ENCODE measurements at regions not wholly inside any gene's neighbourhood (a gene's known extent, or its start where the extent isn't known, plus 50 kb on each side); places are given as distances from the start of the nearest gene placed in this dataset.
A peak's percentile ranks its signal among the peaks of the same experiment; 100 is the strongest.

GRCh38 chr9:135255841-135256580 is 168.5 kb downstream of the OLFM1 start:
- no peak overlapping the region for H3K27ac ChIP-seq (ENCODE audit: insufficient read depth, low read length, poor library complexity, severe bottlenecking)
- Mint-ChIP-seq H3K27me3 (no peaks in the 10 kb centered on the region), H3K36me3 (no peaks in the 10 kb centered on the region), H3K4me3 (no peak overlapping the region), H3K9me3 (no peaks in the 10 kb centered on the region), H3K27ac (no peak overlapping the region), H3K4me1 (no peaks in the 10 kb centered on the region)
- H3K27me3 ChIP-seq (ENCODE audit: control insufficient read depth, insufficient read depth, low read length), result no peaks in the 10 kb centered on the region
- ATAC-seq (ENCODE audit: low read depth in 2 of 2) (no peak), DNase-seq (no peak)
- H3K36me3 ChIP-seq (ENCODE audit: control insufficient read depth, insufficient read depth, low read length), result no peaks in the 10 kb centered on the region
- no peak overlapping the region for H3K4me3 ChIP-seq (ENCODE audit: low read depth, low read length)
- no peaks in the 10 kb centered on the region for H3K4me1 ChIP-seq (ENCODE audit: control insufficient read depth, insufficient read depth, low read length, poor library complexity, severe bottlenecking)
- no peaks in the 10 kb centered on the region for H3K9me3 ChIP-seq (ENCODE audit: control insufficient read depth in 2 of 2, low read length in 2 of 2)

- H3K4me3 ChIP-seq (ENCODE audit: low read depth, low read length), result no peak overlapping the region
- H3K9me3 Mint-ChIP-seq, result no peaks in the 10 kb centered on the region
- H3K27me3 Mint-ChIP-seq, result no peaks in the 10 kb centered on the region
- H3K9me3 ChIP-seq (ENCODE audit: control insufficient read depth in 2 of 2, low read length in 2 of 2), result no peaks in the 10 kb centered on the region
- no peak overlapping the region for H3K27ac ChIP-seq (ENCODE audit: insufficient read depth, low read length, poor library complexity, severe bottlenecking)
- H3K27ac Mint-ChIP-seq, result no peak overlapping the region
- ATAC-seq (ENCODE audit: low read depth in 2 of 2) (no peak), DNase-seq (no peak)
- no peaks in the 10 kb centered on the region for H3K4me1 Mint-ChIP-seq
- H3K36me3 ChIP-seq (ENCODE audit: control insufficient read depth, insufficient read depth, low read length), result no peaks in the 10 kb centered on the region
- H3K27me3 ChIP-seq (ENCODE audit: control insufficient read depth, insufficient read depth, low read length), result no peaks in the 10 kb centered on the region
- H3K4me3 Mint-ChIP-seq, result no peak overlapping the region
- H3K4me1 ChIP-seq (ENCODE audit: control insufficient read depth, insufficient read depth, low read length, poor library complexity, severe bottlenecking), result no peaks in the 10 kb centered on the region
- no peaks in the 10 kb centered on the region for H3K36me3 Mint-ChIP-seq
Observed at GRCh38 chr9:135256581-135257354, 169.3 kb downstream of the OLFM1 start.

- H3K9me3 Mint-ChIP-seq, result no peaks in the 10 kb centered on the region
- no peak overlapping the region for H3K4me3 Mint-ChIP-seq
Observed at GRCh38 chr9:135258461-135258860, 171.0 kb downstream of the OLFM1 start.

GRCh38 chr9:135259273-135259672 is 171.8 kb downstream of the OLFM1 start:
- Mint-ChIP-seq H3K4me3 (no peak overlapping the region), H3K9me3 (no peaks in the 10 kb centered on the region), H3K27me3 (no peaks in the 10 kb centered on the region), H3K4me1 (no peaks in the 10 kb centered on the region), H3K27ac (no peak overlapping the region), H3K36me3 (no peaks in the 10 kb centered on the region)
- Histone ChIP-seq H3K27ac (ENCODE audit: insufficient read depth, low read length, poor library complexity, severe bottlenecking) (no peak overlapping the region), H3K4me3 (ENCODE audit: low read depth, low read length) (no peak overlapping the region), H3K27me3 (ENCODE audit: control insufficient read depth, insufficient read depth, low read length) (no peaks in the 10 kb centered on the region), H3K36me3 (ENCODE audit: control insufficient read depth, insufficient read depth, low read length) (no peaks in the 10 kb centered on the region), H3K9me3 (ENCODE audit: control insufficient read depth in 2 of 2, low read length in 2 of 2) (no peaks in the 10 kb centered on the region), H3K4me1 (ENCODE audit: control insufficient read depth, insufficient read depth, low read length, poor library complexity, severe bottlenecking) (no peaks in the 10 kb centered on the region)
- DNase-seq (no peak), ATAC-seq (ENCODE audit: low read depth in 2 of 2) (no peak)

More at GRCh38 chr9:135258461-135258860, 171.0 kb downstream of the OLFM1 start:
- Mint-ChIP-seq H3K27ac (no peak overlapping the region), H3K27me3 (no peaks in the 10 kb centered on the region), H3K4me1 (no peaks in the 10 kb centered on the region), H3K36me3 (no peaks in the 10 kb centered on the region)
- Histone ChIP-seq H3K9me3 (ENCODE audit: control insufficient read depth in 2 of 2, low read length in 2 of 2) (no peaks in the 10 kb centered on the region), H3K4me1 (ENCODE audit: control insufficient read depth, insufficient read depth, low read length, poor library complexity, severe bottlenecking) (no peaks in the 10 kb centered on the region), H3K27me3 (ENCODE audit: control insufficient read depth, insufficient read depth, low read length) (no peaks in the 10 kb centered on the region), H3K36me3 (ENCODE audit: control insufficient read depth, insufficient read depth, low read length) (no peaks in the 10 kb centered on the region), H3K4me3 (ENCODE audit: low read depth, low read length) (no peak overlapping the region), H3K27ac (ENCODE audit: insufficient read depth, low read length, poor library complexity, severe bottlenecking) (no peak overlapping the region)
- ATAC-seq (ENCODE audit: low read depth in 2 of 2) (no peak), DNase-seq (no peak)

GRCh38 chr9:135260221-135261180 is 173.0 kb downstream of the OLFM1 start:
- no peaks in the 10 kb centered on the region for H3K27me3 Mint-ChIP-seq
- H3K4me1 ChIP-seq (ENCODE audit: control insufficient read depth, insufficient read depth, low read length, poor library complexity, severe bottlenecking), result no peaks in the 10 kb centered on the region
- no peak for DNase-seq
- H3K36me3 ChIP-seq (ENCODE audit: control insufficient read depth, insufficient read depth, low read length), result no peaks in the 10 kb centered on the region
- H3K36me3 Mint-ChIP-seq, result no peaks in the 10 kb centered on the region
- no peak for ATAC-seq (ENCODE audit: low read depth in 2 of 2)
- H3K4me3 ChIP-seq (ENCODE audit: low read depth, low read length), result no peak overlapping the region
- no peak overlapping the region for H3K27ac ChIP-seq (ENCODE audit: insufficient read depth, low read length, poor library complexity, severe bottlenecking)
- H3K9me3 Mint-ChIP-seq, result no peaks in the 10 kb centered on the region
- peak overlapping the region in 1 of 3 donors; percentile 95 for H3K27ac Mint-ChIP-seq
- no peaks in the 10 kb centered on the region for H3K27me3 ChIP-seq (ENCODE audit: control insufficient read depth, insufficient read depth, low read length)
- no peaks in the 10 kb centered on the region for H3K4me1 Mint-ChIP-seq
- H3K4me3 Mint-ChIP-seq, result no peak overlapping the region
- no peaks in the 10 kb centered on the region for H3K9me3 ChIP-seq (ENCODE audit: control insufficient read depth in 2 of 2, low read length in 2 of 2)

GRCh38 chr9:135262248-135262647 is 174.8 kb downstream of the OLFM1 start:
- no peaks in the 10 kb centered on the region for H3K36me3 Mint-ChIP-seq
- no peak for ATAC-seq (ENCODE audit: low read depth in 2 of 2)
- no peak for DNase-seq
- H3K9me3 Mint-ChIP-seq, result no peaks in the 10 kb centered on the region
- Histone ChIP-seq H3K27me3 (ENCODE audit: control insufficient read depth, insufficient read depth, low read length) (no peaks in the 10 kb centered on the region), H3K4me1 (ENCODE audit: control insufficient read depth, insufficient read depth, low read length, poor library complexity, severe bottlenecking) (no peaks in the 10 kb centered on the region), H3K4me3 (ENCODE audit: low read depth, low read length) (no peak overlapping the region), H3K27ac (ENCODE audit: insufficient read depth, low read length, poor library complexity, severe bottlenecking) (no peak overlapping the region), H3K36me3 (ENCODE audit: control insufficient read depth, insufficient read depth, low read length) (no peaks in the 10 kb centered on the region), H3K9me3 (ENCODE audit: control insufficient read depth in 2 of 2, low read length in 2 of 2) (no peaks in the 10 kb centered on the region)
- H3K4me3 Mint-ChIP-seq, result no peak overlapping the region
- H3K4me1 Mint-ChIP-seq, result no peaks in the 10 kb centered on the region
- H3K27ac Mint-ChIP-seq, result no peak overlapping the region
- H3K27me3 Mint-ChIP-seq, result no peaks in the 10 kb centered on the region

- no peaks in the 10 kb centered on the region for H3K27me3 ChIP-seq (ENCODE audit: control insufficient read depth, insufficient read depth, low read length)
- no peaks in the 10 kb centered on the region for H3K27me3 Mint-ChIP-seq
- no peak overlapping the region for H3K27ac ChIP-seq (ENCODE audit: insufficient read depth, low read length, poor library complexity, severe bottlenecking)
- DNase-seq (no peak), ATAC-seq (ENCODE audit: low read depth in 2 of 2) (no peak)
- no peak overlapping the region for H3K27ac Mint-ChIP-seq
- no peaks in the 10 kb centered on the region for H3K4me1 ChIP-seq (ENCODE audit: control insufficient read depth, insufficient read depth, low read length, poor library complexity, severe bottlenecking)
- peaks cover 0 to 2% (median 0%) of the 10 kb centered on the region in 4 donors for H3K4me1 Mint-ChIP-seq
- no peaks in the 10 kb centered on the region for H3K9me3 Mint-ChIP-seq
- no peaks in the 10 kb centered on the region for H3K36me3 Mint-ChIP-seq
- no peaks in the 10 kb centered on the region for H3K9me3 ChIP-seq (ENCODE audit: control insufficient read depth in 2 of 2, low read length in 2 of 2)
- H3K36me3 ChIP-seq (ENCODE audit: control insufficient read depth, insufficient read depth, low read length), result no peaks in the 10 kb centered on the region
- H3K4me3 ChIP-seq (ENCODE audit: low read depth, low read length), result no peak overlapping the region
- no peak overlapping the region for H3K4me3 Mint-ChIP-seq
Observed at GRCh38 chr9:135263511-135263910, 176.0 kb downstream of the OLFM1 start.
